ENCODE measurements at regions not wholly inside any gene's neighbourhood (a gene's known extent, or its start where the extent isn't known, plus 50 kb on each side); places are given as distances from the start of the nearest gene placed in this dataset.

DNA sequence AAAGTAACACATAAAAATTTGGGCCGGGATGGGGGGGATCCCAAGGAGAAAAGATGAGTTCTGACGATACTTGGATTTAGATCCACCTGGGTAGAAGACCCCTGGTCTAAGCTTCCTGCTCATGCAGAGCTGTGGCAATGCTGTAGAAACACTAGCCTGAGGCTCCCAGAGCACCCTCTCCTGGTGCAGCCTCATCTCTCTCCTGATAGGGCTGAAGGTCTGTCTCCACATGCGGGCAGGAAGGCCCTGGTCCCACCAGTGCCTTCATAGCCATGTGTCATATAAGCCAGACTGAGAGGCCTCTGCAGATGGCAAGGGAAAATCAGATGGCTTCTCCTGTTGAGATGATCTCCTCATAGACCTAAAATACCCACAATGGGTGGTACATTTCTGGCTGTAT, 518.0 kb upstream of the ZFHX3 start:
- H3K9me3 ChIP-seq (ENCODE audit: low read depth, low read length): no peaks in the 10 kb centered on the region
- no peak overlapping the region for H2AFZ ChIP-seq (ENCODE audit: low read length)
- H3K27ac ChIP-seq (ENCODE audit: low read depth, low read length): no peak overlapping the region
- DNase-seq (ENCODE audit: insufficient read length, low spot score, missing footprints): no peak
- no peaks in the 10 kb centered on the region for H3K36me3 ChIP-seq (ENCODE audit: insufficient read depth, low read length)
- H3K79me2 ChIP-seq (ENCODE audit: insufficient read depth, low read length): no peaks in the 10 kb centered on the region
- no peaks in the 10 kb centered on the region for H3K4me1 ChIP-seq (ENCODE audit: insufficient read depth, low read length)
- no peak overlapping the region for H3K4me2 ChIP-seq (ENCODE audit: insufficient read depth, low read length)
- no peaks in the 10 kb centered on the region for H4K20me1 ChIP-seq (ENCODE audit: insufficient read depth, low read length)
- no peaks in the 10 kb centered on the region for H3K27me3 ChIP-seq (ENCODE audit: insufficient read depth, low read length)
- TF ChIP-seq, protein P1, sequence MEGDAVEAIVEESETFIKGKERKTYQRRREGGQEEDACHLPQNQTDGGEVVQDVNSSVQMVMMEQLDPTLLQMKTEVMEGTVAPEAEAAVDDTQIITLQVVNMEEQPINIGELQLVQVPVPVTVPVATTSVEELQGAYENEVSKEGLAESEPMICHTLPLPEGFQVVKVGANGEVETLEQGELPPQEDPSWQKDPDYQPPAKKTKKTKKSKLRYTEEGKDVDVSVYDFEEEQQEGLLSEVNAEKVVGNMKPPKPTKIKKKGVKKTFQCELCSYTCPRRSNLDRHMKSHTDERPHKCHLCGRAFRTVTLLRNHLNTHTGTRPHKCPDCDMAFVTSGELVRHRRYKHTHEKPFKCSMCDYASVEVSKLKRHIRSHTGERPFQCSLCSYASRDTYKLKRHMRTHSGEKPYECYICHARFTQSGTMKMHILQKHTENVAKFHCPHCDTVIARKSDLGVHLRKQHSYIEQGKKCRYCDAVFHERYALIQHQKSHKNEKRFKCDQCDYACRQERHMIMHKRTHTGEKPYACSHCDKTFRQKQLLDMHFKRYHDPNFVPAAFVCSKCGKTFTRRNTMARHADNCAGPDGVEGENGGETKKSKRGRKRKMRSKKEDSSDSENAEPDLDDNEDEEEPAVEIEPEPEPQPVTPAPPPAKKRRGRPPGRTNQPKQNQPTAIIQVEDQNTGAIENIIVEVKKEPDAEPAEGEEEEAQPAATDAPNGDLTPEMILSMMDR (IDR thresholded peaks at IDR 0.05; ENCODE audit: extremely low read depth, low read depth, low read length): no peak
- no peak overlapping the region for H3K4me3 ChIP-seq (ENCODE audit: insufficient read depth, low read length)

DNA sequence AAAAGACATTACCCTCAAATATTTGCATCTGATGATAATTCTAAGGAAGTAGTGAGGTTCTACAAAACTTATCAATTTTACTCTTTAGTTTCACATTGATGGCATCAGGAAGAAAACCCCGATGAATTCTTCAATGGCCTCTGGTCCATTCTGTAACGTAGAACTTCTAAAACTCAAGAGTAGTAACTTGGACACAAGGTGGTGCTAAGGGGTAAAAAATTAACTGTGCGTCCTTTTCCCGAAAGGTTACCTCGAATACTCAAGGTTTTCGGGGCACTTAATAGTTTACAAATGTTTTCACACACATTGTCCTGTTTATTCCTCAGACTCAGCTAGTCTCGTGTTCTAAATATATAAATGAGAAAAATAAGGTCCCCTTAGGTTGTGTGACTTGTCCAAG, 517.3 kb upstream of the ZFHX3 start:
- H3K9me3 ChIP-seq (ENCODE audit: low read depth, low read length): no peaks in the 10 kb centered on the region
- no peaks in the 10 kb centered on the region for H3K27me3 ChIP-seq (ENCODE audit: insufficient read depth, low read length)
- no peaks in the 10 kb centered on the region for H3K4me1 ChIP-seq (ENCODE audit: insufficient read depth, low read length)
- no peak overlapping the region for H3K4me2 ChIP-seq (ENCODE audit: insufficient read depth, low read length)
- DNase-seq (ENCODE audit: insufficient read length, low spot score, missing footprints): no peak
- no peak overlapping the region for H2AFZ ChIP-seq (ENCODE audit: low read length)
- no peaks in the 10 kb centered on the region for H3K36me3 ChIP-seq (ENCODE audit: insufficient read depth, low read length)
- H4K20me1 ChIP-seq (ENCODE audit: insufficient read depth, low read length): no peaks in the 10 kb centered on the region
- H3K27ac ChIP-seq (ENCODE audit: low read depth, low read length): no peak overlapping the region
- TF ChIP-seq, protein P1 (IDR thresholded peaks at IDR 0.05; ENCODE audit: extremely low read depth, low read depth, low read length): peak; percentile 23
- no peaks in the 10 kb centered on the region for H3K79me2 ChIP-seq (ENCODE audit: insufficient read depth, low read length)
- no peak overlapping the region for H3K4me3 ChIP-seq (ENCODE audit: insufficient read depth, low read length)

DNA sequence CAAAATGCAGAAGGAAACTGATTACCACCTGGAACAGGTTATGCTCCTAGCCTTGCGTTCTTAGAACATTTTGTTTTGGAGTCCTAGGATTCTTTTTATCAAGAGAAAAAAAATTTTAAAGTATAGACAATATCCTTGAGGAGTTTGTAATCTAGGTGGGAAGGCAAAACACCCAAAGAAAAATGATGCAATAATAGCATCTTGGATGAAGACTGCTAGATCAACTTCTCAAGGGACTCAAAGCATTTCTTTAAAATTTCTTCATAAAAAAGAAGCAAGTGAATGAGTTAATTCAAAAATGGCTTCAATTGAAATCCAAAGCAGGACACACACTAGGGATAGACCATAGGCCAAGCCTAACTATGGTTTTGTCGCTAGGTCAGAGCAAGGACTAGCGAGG, 515.8 kb upstream of the ZFHX3 start:
- H3K27me3 ChIP-seq (ENCODE audit: insufficient read depth, low read length): no peaks in the 10 kb centered on the region
- no peak overlapping the region for H2AFZ ChIP-seq (ENCODE audit: low read length)
- H3K4me1 ChIP-seq (ENCODE audit: insufficient read depth, low read length): no peaks in the 10 kb centered on the region
- no peak overlapping the region for H3K27ac ChIP-seq (ENCODE audit: low read depth, low read length)
- TF ChIP-seq, protein P1 (IDR thresholded peaks at IDR 0.05; ENCODE audit: extremely low read depth, low read depth, low read length): no peak
- H3K4me2 ChIP-seq (ENCODE audit: insufficient read depth, low read length): no peak overlapping the region
- H3K4me3 ChIP-seq (ENCODE audit: insufficient read depth, low read length): no peak overlapping the region
- no peaks in the 10 kb centered on the region for H3K79me2 ChIP-seq (ENCODE audit: insufficient read depth, low read length)
- no peaks in the 10 kb centered on the region for H4K20me1 ChIP-seq (ENCODE audit: insufficient read depth, low read length)
- no peaks in the 10 kb centered on the region for H3K36me3 ChIP-seq (ENCODE audit: insufficient read depth, low read length)
- no peak for DNase-seq (ENCODE audit: insufficient read length, low spot score, missing footprints)
- H3K9me3 ChIP-seq (ENCODE audit: low read depth, low read length): no peaks in the 10 kb centered on the region

DNA sequence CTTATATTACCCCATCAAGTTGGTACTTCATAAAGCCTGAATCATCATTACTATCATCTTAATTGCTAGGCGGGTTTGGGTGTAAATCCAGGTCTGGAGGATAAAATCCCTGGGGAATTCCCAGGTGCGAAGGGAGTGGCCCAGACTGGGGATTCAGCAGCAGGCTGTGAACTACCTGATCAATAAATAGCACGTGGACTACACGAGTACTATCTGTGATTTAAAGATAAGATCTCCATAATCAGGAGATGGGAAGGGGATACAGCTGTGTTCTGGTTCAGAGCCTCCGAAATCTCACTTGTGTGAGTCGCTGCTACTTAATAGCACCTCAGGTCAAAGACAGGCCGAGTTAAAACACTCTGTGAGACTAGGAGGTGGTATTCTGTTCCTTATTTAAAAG, 512.6 kb upstream of the ZFHX3 start:
- Histone ChIP-seq H3K4me3 (ENCODE audit: insufficient read depth, low read length) (no peak overlapping the region), H3K27me3 (ENCODE audit: insufficient read depth, low read length) (no peaks in the 10 kb centered on the region), H3K79me2 (ENCODE audit: insufficient read depth, low read length) (no peaks in the 10 kb centered on the region), H3K4me1 (ENCODE audit: insufficient read depth, low read length) (no peaks in the 10 kb centered on the region), H4K20me1 (ENCODE audit: insufficient read depth, low read length) (no peaks in the 10 kb centered on the region), H2AFZ (ENCODE audit: low read length) (no peak overlapping the region), H3K9me3 (ENCODE audit: low read depth, low read length) (no peaks in the 10 kb centered on the region), H3K36me3 (ENCODE audit: insufficient read depth, low read length) (no peaks in the 10 kb centered on the region), H3K4me2 (ENCODE audit: insufficient read depth, low read length) (no peak overlapping the region), H3K27ac (ENCODE audit: low read depth, low read length) (no peak overlapping the region)
- TF ChIP-seq, protein P1 (IDR thresholded peaks at IDR 0.05; ENCODE audit: extremely low read depth, low read depth, low read length): no peak
- no peak for DNase-seq (ENCODE audit: insufficient read length, low spot score, missing footprints)
